Left lung (tissue), 4 donors: ENCODE measurements at regions not wholly inside any gene's neighbourhood (a gene's known extent, or its start where the extent isn't known, plus 50 kb on each side); places are given as distances from the start of the nearest gene placed in this dataset.

Experiments
- ATAC-seq: fragments of 200-7000 bp; cut with Tn5 transposase; one replicate; pipeline ENCODE4 v1.9.1; 2020; ENCODE audit warnings: moderate library complexity
- DNase-seq, 4 donors: peaks; one replicate each; pipeline ENCODE4 v3.0.0-alpha.2; 2013 to 2020
- H3K27ac ChIP-seq, 2 donors: fragments of 200-600 bp; sonication (generic) in 1 of 2; one replicate each; pipeline versions ENCODE4 v1.5.0 to v1.8.0; 2020 to 2021
- H3K27me3 ChIP-seq, 2 donors: fragments of 200-600 bp; sonication (generic) in 1 of 2; one replicate each; pipeline versions ENCODE4 v1.5.0 to v1.8.0; 2020 to 2021
- H3K36me3 ChIP-seq, 2 donors: fragments of 200-600 bp; sonication (generic) in 1 of 2; one replicate each; pipeline versions ENCODE4 v1.5.0 to v1.8.0; 2020 to 2021
- H3K4me1 ChIP-seq, 2 donors: fragments of 200-600 bp; one replicate each; pipeline ENCODE4 v1.8.0; 2021
- H3K4me3 ChIP-seq, 2 donors: fragments of 200-600 bp; sonication (generic) in 1 of 2; one replicate each; pipeline versions ENCODE4 v1.5.0 to v1.8.0; 2020 to 2021; ENCODE audit warnings: mild to moderate bottlenecking in 1 of 2
- H3K9me3 ChIP-seq, 2 donors: fragments of 200-600 bp; sonication (generic) in 1 of 2; one replicate each; pipeline versions ENCODE4 v1.5.0 to v1.8.0; 2020 to 2021
- intact Hi-C, 2 donors: fragments of 100-400 bp; cut with DNase I; formaldehyde crosslinking; loops; one replicate each; pipeline versions ENCODE4 v1.11.2 to v1.14.2; 2022
- TF ChIP-seq, protein P1 (sequence below), 2 donors: fragments of 200-600 bp; sonication (generic) in 1 of 2; IDR thresholded peaks; one replicate each; pipeline versions ENCODE4 v1.5.0 to v1.8.0; 2021; ENCODE audit warnings: antibody characterized with exemption in 2 of 2
- donor health status: DM: no; HTN: yes; CAD: no.
- donor health status: DM: no; HTN: no; CAD: no.

DNA sequence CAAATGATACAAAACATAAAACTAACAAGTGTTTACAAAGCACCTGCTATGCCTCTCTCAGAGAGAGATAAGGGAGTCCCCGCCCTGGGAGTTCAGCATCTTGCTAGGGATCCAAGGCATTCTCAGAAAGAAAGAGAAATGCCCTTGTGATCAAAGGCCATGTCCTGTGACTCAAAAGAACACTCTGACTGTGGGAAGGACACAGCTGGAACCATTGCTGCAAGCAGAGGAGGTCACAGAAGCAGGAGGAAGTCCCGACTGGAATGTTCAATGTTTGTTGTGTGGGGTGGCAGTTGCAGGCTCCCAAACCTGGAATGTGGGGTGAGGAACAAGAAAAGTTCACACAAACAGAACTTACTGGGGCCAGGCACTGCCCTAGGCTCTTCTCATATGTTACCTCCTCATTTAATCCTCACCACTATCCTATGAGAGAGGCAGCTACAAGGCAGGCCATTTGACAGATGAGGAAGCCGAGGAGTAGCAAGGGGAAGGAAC is 93.0 kb upstream of the GRIK3 start:
- no peaks in the 10 kb centered on the region for H3K4me1 ChIP-seq
- no peak for ATAC-seq
- peaks cover 0 to 18% of the 10 kb centered on the region in 2 donors for H3K27me3 ChIP-seq
- H3K36me3 ChIP-seq, result no peaks in the 10 kb centered on the region
- intact Hi-C loops, result no loop called here
- no peak overlapping the region for H3K4me3 ChIP-seq
- no peak overlapping the region for H3K27ac ChIP-seq
- H3K9me3 ChIP-seq, result peaks cover 0 to 6% of the 10 kb centered on the region in 2 donors
- no peak for DNase-seq
- TF ChIP-seq, protein P1, sequence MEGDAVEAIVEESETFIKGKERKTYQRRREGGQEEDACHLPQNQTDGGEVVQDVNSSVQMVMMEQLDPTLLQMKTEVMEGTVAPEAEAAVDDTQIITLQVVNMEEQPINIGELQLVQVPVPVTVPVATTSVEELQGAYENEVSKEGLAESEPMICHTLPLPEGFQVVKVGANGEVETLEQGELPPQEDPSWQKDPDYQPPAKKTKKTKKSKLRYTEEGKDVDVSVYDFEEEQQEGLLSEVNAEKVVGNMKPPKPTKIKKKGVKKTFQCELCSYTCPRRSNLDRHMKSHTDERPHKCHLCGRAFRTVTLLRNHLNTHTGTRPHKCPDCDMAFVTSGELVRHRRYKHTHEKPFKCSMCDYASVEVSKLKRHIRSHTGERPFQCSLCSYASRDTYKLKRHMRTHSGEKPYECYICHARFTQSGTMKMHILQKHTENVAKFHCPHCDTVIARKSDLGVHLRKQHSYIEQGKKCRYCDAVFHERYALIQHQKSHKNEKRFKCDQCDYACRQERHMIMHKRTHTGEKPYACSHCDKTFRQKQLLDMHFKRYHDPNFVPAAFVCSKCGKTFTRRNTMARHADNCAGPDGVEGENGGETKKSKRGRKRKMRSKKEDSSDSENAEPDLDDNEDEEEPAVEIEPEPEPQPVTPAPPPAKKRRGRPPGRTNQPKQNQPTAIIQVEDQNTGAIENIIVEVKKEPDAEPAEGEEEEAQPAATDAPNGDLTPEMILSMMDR (IDR thresholded peaks at IDR 0.05), result no peak

DNA sequence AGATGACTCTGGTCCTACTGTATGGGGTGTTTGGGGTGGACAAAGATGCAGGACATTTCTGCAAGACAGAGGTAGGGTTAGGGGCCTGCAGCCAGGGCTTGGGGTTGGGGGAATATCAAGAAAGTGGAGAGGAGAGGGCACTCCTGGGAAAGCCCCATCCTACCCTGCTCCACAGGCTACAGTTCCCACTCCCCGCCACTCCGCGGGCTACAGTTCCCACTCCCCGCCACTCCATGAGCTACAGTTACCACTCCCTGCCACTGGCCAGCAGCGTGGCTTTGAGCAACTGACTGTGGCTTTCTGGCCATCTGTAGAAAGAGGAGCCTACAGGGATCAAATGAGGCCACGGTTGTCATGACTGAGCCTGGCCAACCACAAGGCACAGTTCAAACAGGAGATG is 93.8 kb upstream of the GRIK3 start:
- intact Hi-C loops, result no loop called here
- TF ChIP-seq, protein P1 (IDR thresholded peaks at IDR 0.05), result no peak
- peaks cover 0 to 26% of the 10 kb centered on the region in 2 donors for H3K27me3 ChIP-seq
- H3K9me3 ChIP-seq, result no peaks in the 10 kb centered on the region
- no peak overlapping the region for H3K27ac ChIP-seq
- no peak for DNase-seq
- no peaks in the 10 kb centered on the region for H3K36me3 ChIP-seq
- no peak overlapping the region for H3K4me3 ChIP-seq
- no peaks in the 10 kb centered on the region for H3K4me1 ChIP-seq
- ATAC-seq, result no peak

GRCh38 chr1:37130221-37130948 is 96.1 kb upstream of the GRIK3 start:
- Histone ChIP-seq H3K9me3 (no peaks in the 10 kb centered on the region), H3K27ac (no peak overlapping the region), H3K4me1 (no peaks in the 10 kb centered on the region), H3K4me3 (no peak overlapping the region), H3K36me3 (no peaks in the 10 kb centered on the region), H3K27me3 (peaks cover 0 to 48% of the 10 kb centered on the region in 2 donors)
- TF ChIP-seq, protein P1 (IDR thresholded peaks at IDR 0.05), result no peak
- ATAC-seq (no peak), DNase-seq (no peak)
- intact Hi-C loops, result no loop called here

GRCh38 chr1:37131281-37131680 is 97.0 kb upstream of the GRIK3 start:
- H3K4me3 ChIP-seq, result no peak overlapping the region
- H3K36me3 ChIP-seq, result no peaks in the 10 kb centered on the region
- H3K4me1 ChIP-seq, result no peaks in the 10 kb centered on the region
- peaks cover 0 to 57% of the 10 kb centered on the region in 2 donors for H3K27me3 ChIP-seq
- no peaks in the 10 kb centered on the region for H3K9me3 ChIP-seq
- no peak overlapping the region for H3K27ac ChIP-seq
- intact Hi-C loops, result no loop called here
- DNase-seq (no peak), ATAC-seq (no peak)
- TF ChIP-seq, protein P1 (IDR thresholded peaks at IDR 0.05), result no peak

- intact Hi-C loops, result no loop called here
Observed at GRCh38 chr1:37133276-37134145, 99.2 kb upstream of the GRIK3 start.

More at GRCh38 chr1:37133276-37134145, 99.2 kb upstream of the GRIK3 start:
- H3K27me3 ChIP-seq, result peaks cover 0 to 71% of the 10 kb centered on the region in 2 donors
- no peak for DNase-seq
- no peaks in the 10 kb centered on the region for H3K36me3 ChIP-seq
- TF ChIP-seq, protein P1 (IDR thresholded peaks at IDR 0.05), result no peak
- H3K9me3 ChIP-seq, result no peaks in the 10 kb centered on the region
- no peak for ATAC-seq
- no peak overlapping the region for H3K4me3 ChIP-seq
- H3K27ac ChIP-seq, result no peak overlapping the region
- no peaks in the 10 kb centered on the region for H3K4me1 ChIP-seq
